ENCODE measurements at regions not wholly inside any gene's neighbourhood (a gene's known extent, or its start where the extent isn't known, plus 50 kb on each side); places are given as distances from the start of the nearest gene placed in this dataset.

DNA sequence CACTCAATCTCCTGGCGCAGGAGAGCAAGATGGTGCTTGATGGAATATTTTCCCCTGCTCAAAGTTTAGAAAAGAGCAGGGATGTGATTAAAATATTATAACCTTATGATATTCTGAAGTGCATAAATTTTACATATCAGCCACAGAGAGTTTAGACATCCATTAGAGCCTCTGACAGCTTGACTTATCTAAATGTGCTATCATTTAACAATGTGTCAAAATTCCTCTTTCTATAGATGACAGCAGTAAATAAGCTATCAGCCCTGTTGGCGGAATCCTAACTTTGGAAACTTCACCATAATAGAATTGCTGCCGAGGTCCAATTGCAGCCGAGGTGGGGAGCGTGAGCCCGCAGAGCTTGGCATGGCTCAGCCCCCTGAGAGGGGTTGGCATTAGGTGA is 117.7 kb upstream of the MYL2 start:
- POLR2A ChIA-PET, result no interaction called here

DNA sequence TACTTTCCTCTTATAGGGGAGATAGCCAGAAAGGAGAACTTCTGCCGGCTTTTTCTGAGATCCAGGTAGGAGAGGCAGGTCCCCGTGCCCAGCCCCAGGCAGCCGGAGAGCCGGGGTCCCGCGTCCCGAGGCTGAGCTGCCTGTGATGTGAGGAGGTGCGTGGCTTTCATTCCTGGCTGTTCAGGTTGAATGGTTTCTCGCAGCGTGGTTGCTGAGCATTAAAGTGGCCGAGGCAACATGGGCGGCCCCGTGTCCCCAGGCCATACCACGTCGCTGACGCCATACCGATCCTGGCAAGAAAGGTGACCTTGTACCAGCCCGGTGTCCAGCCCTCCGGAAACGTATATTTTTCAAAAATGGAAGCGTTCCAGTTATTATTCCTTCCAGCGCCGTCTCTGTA is 116.7 kb upstream of the MYL2 start:
- peaks cover 54% of the 10 kb centered on the region for H3K27me3 Mint-ChIP-seq (ENCODE audit: low read depth)
- peaks cover 23% of the 10 kb centered on the region for H3K4me1 Mint-ChIP-seq (ENCODE audit: low read depth)
- ChIA-PET CTCF (no interaction called here), POLR2A (interaction anchor here (0.6 kb wide), 1 partner anchor 51 kb away, joined by 3 read pairs; no protein-coding TSS in a partner anchor)
- no peaks in the 10 kb centered on the region for H3K36me3 Mint-ChIP-seq (ENCODE audit: low read depth)
- no peak overlapping the region for H3K4me3 Mint-ChIP-seq
- no peak overlapping the region for H3K27ac Mint-ChIP-seq
- no peak for DNase-seq
- ATAC-seq, result no peak
- no peaks in the 10 kb centered on the region for H3K9me3 Mint-ChIP-seq (ENCODE audit: insufficient read depth)

More for the DNA sequence above, 117.7 kb upstream of the MYL2 start:
- CTCF ChIA-PET, result no interaction called here
- Mint-ChIP-seq H3K27me3 (ENCODE audit: low read depth) (peaks cover 47% of the 10 kb centered on the region), H3K27ac (no peak overlapping the region), H3K36me3 (ENCODE audit: low read depth) (no peaks in the 10 kb centered on the region), H3K4me1 (ENCODE audit: low read depth) (peaks cover 20% of the 10 kb centered on the region), H3K4me3 (no peak overlapping the region), H3K9me3 (ENCODE audit: insufficient read depth) (no peaks in the 10 kb centered on the region)
- ATAC-seq (no peak), DNase-seq (no peak)

DNA sequence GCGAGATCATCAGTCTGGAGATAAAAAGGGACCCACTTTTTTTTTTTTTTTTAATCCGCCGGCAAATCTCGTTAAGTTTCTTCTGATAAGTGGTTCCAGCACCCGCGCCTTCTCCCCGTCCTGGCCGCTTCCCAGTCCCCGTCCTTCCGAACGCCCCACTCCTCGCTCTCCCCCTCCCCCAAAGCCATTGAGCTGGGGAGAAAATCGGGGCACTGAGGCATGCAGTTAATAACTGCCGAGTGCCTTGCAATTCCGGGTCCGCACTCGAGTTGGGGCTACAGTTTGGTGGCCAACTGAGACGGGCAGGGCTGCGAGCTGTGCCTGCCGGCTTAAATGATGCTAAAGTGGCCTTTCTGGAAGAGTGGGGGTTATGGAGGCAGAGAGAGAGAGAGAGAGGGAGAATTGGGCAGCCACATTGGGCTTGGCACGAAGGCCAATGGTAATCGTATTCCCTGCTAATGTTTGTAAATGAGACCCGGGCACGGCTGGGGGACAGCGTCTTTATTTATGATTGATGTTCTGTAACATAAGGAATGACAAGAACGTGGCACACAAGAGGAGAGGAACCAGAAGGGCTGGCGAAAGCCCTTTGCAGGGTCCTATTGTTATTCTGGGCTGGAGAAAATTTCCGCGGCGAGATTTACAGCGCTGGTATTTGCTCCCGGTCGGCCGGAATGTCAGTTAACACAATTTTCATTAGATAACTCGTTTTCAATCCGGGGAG is 115.4 kb upstream of the MYL2 start:
- CTCF ChIA-PET, result no interaction called here
- no peaks in the 10 kb centered on the region for H3K9me3 Mint-ChIP-seq (ENCODE audit: insufficient read depth)

DNA sequence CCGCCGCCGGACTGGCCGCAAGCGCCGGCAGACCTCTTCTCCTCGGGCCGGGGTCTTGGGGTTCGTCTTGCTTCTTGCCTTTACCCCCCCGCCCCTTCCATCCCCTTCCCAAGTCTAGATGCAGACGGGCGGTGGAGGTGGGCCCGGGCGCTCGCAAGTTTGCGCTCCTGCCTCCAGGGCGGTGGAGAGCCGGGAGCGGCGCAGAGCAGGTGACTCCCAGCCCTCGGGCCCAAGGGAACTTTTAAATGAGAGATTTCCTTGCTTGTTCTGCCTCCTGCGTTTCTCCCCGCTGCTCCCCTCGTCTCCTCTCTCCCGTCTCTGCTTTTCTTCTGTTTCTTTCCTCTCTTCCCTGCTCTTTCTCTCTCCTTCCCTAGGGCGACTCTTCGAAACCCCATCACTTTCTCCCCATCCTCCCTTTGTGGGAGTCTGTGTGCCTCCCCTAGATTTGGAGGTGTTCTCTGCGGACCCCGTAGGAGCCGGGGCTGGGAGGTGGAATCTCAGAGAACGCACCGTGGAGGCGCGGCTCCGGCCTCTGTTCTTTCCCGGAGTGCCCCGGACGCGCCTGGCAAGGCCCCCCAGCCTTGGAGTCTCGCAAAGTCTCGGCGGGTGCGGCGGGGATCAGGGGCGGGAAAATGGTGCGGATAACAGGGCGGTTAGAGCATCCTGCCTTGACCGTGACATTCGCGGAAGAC is 114.7 kb upstream of the MYL2 start:
- peak overlapping the region; percentile 59 for H3K4me3 Mint-ChIP-seq
- ATAC-seq, result no peak

More for the DNA sequence above, 115.4 kb upstream of the MYL2 start:
- Mint-ChIP-seq H3K4me1 (ENCODE audit: low read depth) (peaks cover 23% of the 10 kb centered on the region), H3K27ac (no peak overlapping the region), H3K27me3 (ENCODE audit: low read depth) (peaks cover 65% of the 10 kb centered on the region), H3K36me3 (ENCODE audit: low read depth) (no peaks in the 10 kb centered on the region), H3K4me3 (peak overlapping the region; percentile 59)
- ATAC-seq (no peak), DNase-seq (no peak)
- POLR2A ChIA-PET, result no interaction called here

DNA sequence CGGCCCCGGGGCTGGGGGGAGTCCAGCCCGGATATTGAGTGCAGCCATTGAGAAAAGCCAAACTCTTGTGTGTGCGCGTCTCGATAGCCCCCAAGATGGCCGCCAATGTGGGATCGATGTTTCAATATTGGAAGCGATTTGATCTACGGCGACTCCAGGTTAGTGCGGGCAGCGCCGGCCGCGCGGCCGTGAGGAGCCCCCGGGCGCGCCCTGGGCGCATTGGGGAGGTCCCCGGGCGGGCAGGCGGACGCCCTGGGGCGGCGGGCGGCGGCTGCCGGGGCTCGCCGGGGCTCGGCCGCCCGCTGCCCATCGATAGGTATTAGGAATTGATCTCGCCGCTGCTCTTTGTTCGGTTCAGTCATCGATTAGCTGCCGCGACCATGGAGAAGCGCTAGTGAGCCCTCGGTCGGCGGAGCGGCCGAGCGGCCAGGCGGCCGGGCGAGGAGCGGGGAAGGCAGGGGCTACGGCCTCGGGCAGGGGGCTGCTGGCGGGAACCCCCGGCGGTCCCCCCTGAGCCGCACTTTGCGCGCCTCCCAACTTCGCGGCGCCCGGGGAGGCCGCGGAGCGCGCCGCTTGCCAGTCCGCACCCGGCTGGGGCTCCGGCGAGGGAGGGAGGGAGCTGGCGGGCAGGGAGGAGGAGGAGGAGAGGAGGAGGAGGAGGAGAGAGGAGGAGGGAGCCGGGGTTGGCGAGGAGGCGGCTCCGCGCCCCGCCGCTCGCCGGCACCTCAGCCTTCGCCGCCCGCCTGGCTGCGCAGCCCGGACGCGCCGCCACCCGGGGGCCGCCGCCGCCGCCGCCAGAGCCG is 113.9 kb upstream of the MYL2 start, which contains the start of gene CUX2:
TSS of gene CUX2 (plus strand) at position 83 of the 803 bp plus-strand sequence.
- POLR2A ChIA-PET, result no interaction called here
- H3K27me3 Mint-ChIP-seq (ENCODE audit: low read depth), result peaks cover 71% of the 10 kb centered on the region
- no peaks in the 10 kb centered on the region for H3K36me3 Mint-ChIP-seq (ENCODE audit: low read depth)
- H3K27ac Mint-ChIP-seq, result no peak within 1 kb of the TSS
- H3K9me3 Mint-ChIP-seq (ENCODE audit: insufficient read depth), result no peaks in the 10 kb centered on the region
- peaks cover 23% of the 10 kb centered on the region for H3K4me1 Mint-ChIP-seq (ENCODE audit: low read depth)
- peak; percentile 36 for ATAC-seq
- H3K4me3 Mint-ChIP-seq, result peak within 1 kb of the TSS; percentile 59
- no peak for DNase-seq
- CTCF ChIA-PET, result no interaction called here

More for the DNA sequence above, 114.7 kb upstream of the MYL2 start:
- POLR2A ChIA-PET, result no interaction called here
- CTCF ChIA-PET, result no interaction called here
- no peak for DNase-seq
- Mint-ChIP-seq H3K9me3 (ENCODE audit: insufficient read depth) (no peaks in the 10 kb centered on the region), H3K36me3 (ENCODE audit: low read depth) (no peaks in the 10 kb centered on the region), H3K27me3 (ENCODE audit: low read depth) (peaks cover 66% of the 10 kb centered on the region), H3K4me1 (ENCODE audit: low read depth) (peaks cover 23% of the 10 kb centered on the region), H3K27ac (no peak overlapping the region)

DNA sequence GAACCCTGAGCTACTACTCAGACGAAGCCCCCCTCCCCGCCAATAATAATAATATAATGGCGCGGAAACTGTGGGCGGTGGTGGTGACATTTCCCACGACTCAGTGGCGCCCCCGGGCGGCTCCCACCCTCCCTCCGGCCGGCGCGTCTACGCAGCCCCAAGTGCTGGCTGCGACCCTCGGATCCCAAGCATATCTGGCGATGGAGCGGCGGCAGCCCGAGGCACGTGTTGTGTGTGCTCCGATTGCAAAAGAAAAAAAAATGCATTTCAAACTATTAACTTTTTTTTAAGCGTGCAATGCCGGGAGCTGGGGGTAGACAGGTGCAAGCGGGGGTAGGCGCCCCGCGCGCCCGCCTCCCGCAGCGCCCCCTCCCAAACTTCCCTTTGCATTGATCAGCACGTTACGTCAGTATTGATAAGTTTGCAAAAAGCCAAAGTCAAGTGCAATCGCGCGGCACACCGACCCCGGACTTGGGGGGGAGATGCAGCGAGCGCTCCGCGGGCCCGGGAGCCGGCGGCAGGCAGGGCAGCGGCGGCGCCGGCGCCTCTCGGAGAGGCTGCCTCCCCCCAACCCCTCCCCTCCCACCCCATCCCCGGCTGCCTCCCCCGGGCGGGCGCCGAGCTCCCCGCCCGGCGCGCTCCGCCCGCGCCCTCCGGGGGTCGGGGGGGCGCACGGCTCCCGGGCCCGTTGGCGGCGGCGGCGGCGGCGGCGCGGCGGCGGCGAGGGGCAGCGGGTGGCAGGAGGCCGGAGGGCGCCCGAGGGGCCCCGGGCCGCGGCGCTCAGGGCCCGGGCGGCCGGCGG is 113.1 kb upstream of the MYL2 start:
- Mint-ChIP-seq H3K27me3 (ENCODE audit: low read depth) (peaks cover 66% of the 10 kb centered on the region), H3K27ac (no peak overlapping the region), H3K9me3 (ENCODE audit: insufficient read depth) (no peaks in the 10 kb centered on the region), H3K4me1 (ENCODE audit: low read depth) (peaks cover 19% of the 10 kb centered on the region), H3K4me3 (peak overlapping the region; percentile 25), H3K36me3 (ENCODE audit: low read depth) (no peaks in the 10 kb centered on the region)
- no peak for ATAC-seq
- ChIA-PET CTCF (interaction anchor here (0.8 kb wide), 1 partner anchor 238 kb away, joined by 3 read pairs; no protein-coding TSS in a partner anchor), POLR2A (no interaction called here)
- DNase-seq, result no peak

DNA sequence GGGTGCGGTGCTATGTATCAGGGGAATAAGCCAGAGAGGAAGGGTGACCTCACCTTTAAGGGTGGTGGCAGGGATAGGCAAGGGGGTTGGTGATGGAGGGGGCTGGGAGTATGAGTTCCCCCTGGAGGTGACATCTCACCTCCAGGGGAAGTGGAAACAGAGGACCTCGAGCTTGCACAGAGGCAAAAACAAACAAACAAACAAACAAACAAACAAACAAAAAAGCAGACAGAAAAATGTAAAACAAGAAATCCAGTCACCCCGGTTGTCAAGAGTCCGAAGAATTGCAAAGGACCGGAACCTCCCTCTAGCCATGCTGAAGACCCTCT is 112.2 kb upstream of the MYL2 start:
- peaks cover 19% of the 10 kb centered on the region for H3K4me1 Mint-ChIP-seq (ENCODE audit: low read depth)
- DNase-seq (no peak), ATAC-seq (no peak)
- CTCF ChIA-PET, result interaction anchor here (1.0 kb wide), 1 partner anchor 12 kb away, joined by 3 read pairs; no protein-coding TSS in a partner anchor
- H3K9me3 Mint-ChIP-seq (ENCODE audit: insufficient read depth), result no peaks in the 10 kb centered on the region
- no peak overlapping the region for H3K4me3 Mint-ChIP-seq
- POLR2A ChIA-PET, result no interaction called here
- H3K27me3 Mint-ChIP-seq (ENCODE audit: low read depth), result peaks cover 59% of the 10 kb centered on the region
- H3K36me3 Mint-ChIP-seq (ENCODE audit: low read depth), result no peaks in the 10 kb centered on the region
- H3K27ac Mint-ChIP-seq, result no peak overlapping the region

DNA sequence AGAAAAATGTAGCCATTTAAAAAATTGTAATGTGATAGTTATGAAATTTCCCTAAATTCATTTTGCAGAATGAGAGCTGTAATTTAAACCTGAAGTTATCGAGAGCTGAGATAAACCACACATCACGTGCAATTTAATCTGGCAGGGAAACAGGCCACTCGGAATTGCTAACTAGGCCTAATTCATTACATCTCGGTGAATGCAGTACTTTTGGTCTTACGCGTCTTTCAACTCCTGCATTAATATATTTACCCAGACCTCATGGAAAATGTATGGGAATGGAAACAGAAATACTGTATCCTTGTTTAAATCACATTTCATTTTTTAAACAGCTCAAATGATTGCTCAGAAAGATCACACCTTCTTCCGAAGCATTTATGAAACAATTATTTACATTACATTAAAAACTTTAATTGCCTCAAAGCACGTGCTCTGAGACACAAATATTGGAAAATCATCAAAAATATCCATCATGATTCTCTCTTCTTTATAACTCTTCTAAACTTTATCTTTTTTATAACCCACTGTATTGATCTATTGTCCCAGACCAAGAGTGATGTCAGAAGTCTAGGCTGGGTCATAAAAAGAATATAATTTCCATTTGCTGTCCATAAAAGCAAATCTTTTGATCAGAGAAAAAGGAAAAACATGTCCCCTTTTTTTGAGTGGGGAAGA is 111.7 kb upstream of the MYL2 start:
- Mint-ChIP-seq H3K9me3 (ENCODE audit: insufficient read depth) (no peaks in the 10 kb centered on the region), H3K4me1 (ENCODE audit: low read depth) (peaks cover 19% of the 10 kb centered on the region), H3K36me3 (ENCODE audit: low read depth) (no peaks in the 10 kb centered on the region), H3K27me3 (ENCODE audit: low read depth) (peaks cover 59% of the 10 kb centered on the region), H3K4me3 (no peak overlapping the region), H3K27ac (no peak overlapping the region)
- DNase-seq (no peak), ATAC-seq (no peak)
- POLR2A ChIA-PET, result no interaction called here
- CTCF ChIA-PET, result interaction anchor here (1.0 kb wide), 1 partner anchor 11 kb away, joined by 3 read pairs; no protein-coding TSS in a partner anchor

DNA sequence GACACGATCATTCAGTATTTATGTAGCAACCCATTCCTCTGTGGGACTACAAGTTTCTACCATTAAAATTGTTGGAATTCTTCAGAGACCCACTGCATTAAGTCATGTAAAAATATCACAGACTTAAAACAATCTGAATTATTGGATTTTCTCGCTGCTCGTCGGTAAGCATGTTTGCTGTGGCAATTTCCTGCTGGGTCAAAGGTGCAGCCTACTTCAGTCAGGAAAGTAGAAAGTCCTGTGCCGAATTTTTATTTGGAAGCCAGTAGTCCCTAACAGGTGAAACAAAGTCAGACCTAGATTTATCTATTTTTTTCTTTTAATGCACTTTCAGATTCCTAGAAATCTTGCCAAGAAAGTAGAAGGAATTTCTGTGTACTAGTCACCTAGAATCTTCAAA is 110.4 kb upstream of the MYL2 start:
- H3K4me3 Mint-ChIP-seq, result no peak overlapping the region
- H3K4me1 Mint-ChIP-seq (ENCODE audit: low read depth), result peaks cover 11% of the 10 kb centered on the region
- no peaks in the 10 kb centered on the region for H3K36me3 Mint-ChIP-seq (ENCODE audit: low read depth)
- ATAC-seq, result no peak
- H3K9me3 Mint-ChIP-seq (ENCODE audit: insufficient read depth), result no peaks in the 10 kb centered on the region
- no peak overlapping the region for H3K27ac Mint-ChIP-seq
- peaks cover 57% of the 10 kb centered on the region for H3K27me3 Mint-ChIP-seq (ENCODE audit: low read depth)
- DNase-seq, result no peak
- POLR2A ChIA-PET, result no interaction called here
- CTCF ChIA-PET, result no interaction called here

DNA sequence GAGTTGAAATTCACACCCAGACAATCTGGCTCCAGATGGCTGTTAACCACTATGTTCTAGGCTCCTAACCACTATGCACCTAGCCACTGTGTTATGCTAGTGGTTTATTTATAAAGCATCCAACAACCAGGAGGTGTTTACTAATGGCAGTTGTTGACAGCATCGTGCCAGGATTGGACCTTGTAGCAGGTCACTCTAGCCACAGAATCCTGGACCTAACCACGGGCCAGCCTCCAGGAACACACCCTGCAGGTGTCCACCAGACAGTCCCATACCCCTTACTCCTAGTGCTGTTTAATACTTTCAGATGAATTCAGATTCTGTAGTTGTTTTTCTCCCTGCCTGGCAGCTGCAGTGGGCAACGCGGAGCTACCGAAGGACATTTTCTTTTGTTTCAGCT is 109.4 kb upstream of the MYL2 start:
- POLR2A ChIA-PET, result no interaction called here
- CTCF ChIA-PET, result no interaction called here
- H3K27ac Mint-ChIP-seq, result no peak overlapping the region
- no peaks in the 10 kb centered on the region for H3K36me3 Mint-ChIP-seq (ENCODE audit: low read depth)
- no peak overlapping the region for H3K4me3 Mint-ChIP-seq
- DNase-seq (no peak), ATAC-seq (no peak)
- H3K9me3 Mint-ChIP-seq (ENCODE audit: insufficient read depth), result no peaks in the 10 kb centered on the region
- peaks cover 49% of the 10 kb centered on the region for H3K27me3 Mint-ChIP-seq (ENCODE audit: low read depth)
- H3K4me1 Mint-ChIP-seq (ENCODE audit: low read depth), result peaks cover 2% of the 10 kb centered on the region

DNA sequence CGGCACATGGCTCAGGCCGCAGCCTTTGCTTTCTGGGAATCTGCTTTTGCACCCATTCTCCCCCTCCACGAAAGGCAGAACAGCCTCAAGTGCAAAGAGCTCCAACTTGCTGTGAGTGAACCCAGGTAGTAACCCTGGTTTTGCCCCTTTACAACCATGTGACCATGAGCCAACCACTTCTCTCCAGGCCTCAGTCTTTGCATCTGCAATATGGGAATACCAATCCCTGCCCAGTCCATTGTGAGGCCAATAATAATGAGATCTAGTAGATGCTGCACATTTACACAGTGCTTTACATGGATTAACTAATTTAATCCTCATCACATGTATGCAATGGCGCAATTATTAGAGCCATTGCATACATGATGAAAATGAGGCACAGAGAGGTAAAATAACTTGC is 108.9 kb upstream of the MYL2 start:
- Mint-ChIP-seq H3K9me3 (ENCODE audit: insufficient read depth) (no peaks in the 10 kb centered on the region), H3K27ac (no peak overlapping the region), H3K27me3 (ENCODE audit: low read depth) (peaks cover 50% of the 10 kb centered on the region), H3K36me3 (ENCODE audit: low read depth) (no peaks in the 10 kb centered on the region), H3K4me1 (ENCODE audit: low read depth) (peaks cover 2% of the 10 kb centered on the region), H3K4me3 (no peak overlapping the region)
- DNase-seq (no peak), ATAC-seq (no peak)
- ChIA-PET POLR2A (no interaction called here), CTCF (interaction anchor here (1.5 kb wide), 1 partner anchor 270 kb away, joined by 4 read pairs; no protein-coding TSS in a partner anchor)
